ENCODE measurements at regions not wholly inside any gene's neighbourhood (a gene's known extent, or its start where the extent isn't known, plus 50 kb on each side); places are given as distances from the start of the nearest gene placed in this dataset.
"Not testable (repeated sequence)": the region's sequence is repeated elsewhere in the genome, so short reads cannot be mapped to it uniquely, and the experiment has no call there.

GRCh38 chr15:38852188-38852587, 287.6 kb upstream of the RASGRP1 start:
- DNase-seq (ENCODE audit: low read depth in 3 of 3, low spot score in 2 of 3): not testable (repeated sequence)

- DNase-seq (ENCODE audit: low read depth in 3 of 3, low spot score in 2 of 3): no peak
Observed at GRCh38 chr15:38853608-38854007, 289.0 kb upstream of the RASGRP1 start.

GRCh38 chr15:38854506-38854905, 289.9 kb upstream of the RASGRP1 start:
- DNase-seq (ENCODE audit: low read depth in 3 of 3, low spot score in 2 of 3): no peak

GRCh38 chr15:38857814-38858213, 293.2 kb upstream of the RASGRP1 start:
- no peak for DNase-seq (ENCODE audit: low read depth in 3 of 3, low spot score in 2 of 3)

- no peak for DNase-seq (ENCODE audit: low read depth in 3 of 3, low spot score in 2 of 3)
Observed at GRCh38 chr15:38859574-38859973, 295.0 kb upstream of the RASGRP1 start.

GRCh38 chr15:38860253-38860652, 295.6 kb upstream of the RASGRP1 start:
- DNase-seq (ENCODE audit: low read depth in 3 of 3, low spot score in 2 of 3): no peak

GRCh38 chr15:38860674-38861073, 296.1 kb upstream of the RASGRP1 start:
- no peak for DNase-seq (ENCODE audit: low read depth in 3 of 3, low spot score in 2 of 3)

- no peak for DNase-seq (ENCODE audit: low read depth in 3 of 3, low spot score in 2 of 3)
Observed at GRCh38 chr15:38861108-38861507, 296.5 kb upstream of the RASGRP1 start.

GRCh38 chr15:38862099-38862498, 297.5 kb upstream of the RASGRP1 start:
- no peak for DNase-seq (ENCODE audit: low read depth in 3 of 3, low spot score in 2 of 3)

GRCh38 chr15:38863381-38863780, 298.8 kb upstream of the RASGRP1 start:
- DNase-seq (ENCODE audit: low read depth in 3 of 3, low spot score in 2 of 3): no peak

- no peak for DNase-seq (ENCODE audit: low read depth in 3 of 3, low spot score in 2 of 3)
Observed at GRCh38 chr15:38864122-38864521, 299.5 kb upstream of the RASGRP1 start.

- DNase-seq (ENCODE audit: low read depth in 3 of 3, low spot score in 2 of 3): no peak
Observed at GRCh38 chr15:38864827-38865581, 300.4 kb upstream of the RASGRP1 start.

- no peak for DNase-seq (ENCODE audit: low read depth in 3 of 3, low spot score in 2 of 3)
Observed at GRCh38 chr15:38867556-38867955, 302.9 kb upstream of the RASGRP1 start.

- DNase-seq (ENCODE audit: low read depth in 3 of 3, low spot score in 2 of 3): no peak
Observed at GRCh38 chr15:38868326-38869114, 303.9 kb upstream of the RASGRP1 start.

- DNase-seq (ENCODE audit: low read depth in 3 of 3, low spot score in 2 of 3): no peak
Observed at GRCh38 chr15:38871638-38872037, 307.0 kb upstream of the RASGRP1 start.

- DNase-seq (ENCODE audit: low read depth in 3 of 3, low spot score in 2 of 3): no peak
Observed at GRCh38 chr15:38872732-38873131, 308.1 kb upstream of the RASGRP1 start.

- no peak for DNase-seq (ENCODE audit: low read depth in 3 of 3, low spot score in 2 of 3)
Observed at GRCh38 chr15:38873158-38873557, 308.5 kb upstream of the RASGRP1 start.

- DNase-seq (ENCODE audit: low read depth in 3 of 3, low spot score in 2 of 3): no peak
Observed at GRCh38 chr15:38874464-38874863, 309.9 kb upstream of the RASGRP1 start.

- DNase-seq (ENCODE audit: low read depth in 3 of 3, low spot score in 2 of 3): no peak
Observed at GRCh38 chr15:38876211-38876610, 311.6 kb upstream of the RASGRP1 start.

GRCh38 chr15:38876621-38877020, 312.0 kb upstream of the RASGRP1 start:
- DNase-seq (ENCODE audit: low read depth in 3 of 3, low spot score in 2 of 3): no peak

GRCh38 chr15:38877471-38877870, 312.9 kb upstream of the RASGRP1 start:
- DNase-seq (ENCODE audit: low read depth in 3 of 3, low spot score in 2 of 3): no peak

GRCh38 chr15:38878026-38878425, 313.4 kb upstream of the RASGRP1 start:
- DNase-seq (ENCODE audit: low read depth in 3 of 3, low spot score in 2 of 3): no peak
